Stimulated activated CD4-positive, alpha-beta T cell treated with anti-CD3 and anti-CD28 coated beads, TNF-alpha, amount 100 ng/mL, for 48 hours (primary cell): ENCODE measurements at regions not wholly inside any gene's neighbourhood (a gene's known extent, or its start where the extent isn't known, plus 50 kb on each side); places are given as distances from the start of the nearest gene placed in this dataset.

Experiments
- DNase-seq, 3 donors: peaks; one replicate each; pipeline ENCODE4 v3.0.0-alpha.2; 2020; ENCODE audit warnings: low read depth in 3 of 3

DNA sequence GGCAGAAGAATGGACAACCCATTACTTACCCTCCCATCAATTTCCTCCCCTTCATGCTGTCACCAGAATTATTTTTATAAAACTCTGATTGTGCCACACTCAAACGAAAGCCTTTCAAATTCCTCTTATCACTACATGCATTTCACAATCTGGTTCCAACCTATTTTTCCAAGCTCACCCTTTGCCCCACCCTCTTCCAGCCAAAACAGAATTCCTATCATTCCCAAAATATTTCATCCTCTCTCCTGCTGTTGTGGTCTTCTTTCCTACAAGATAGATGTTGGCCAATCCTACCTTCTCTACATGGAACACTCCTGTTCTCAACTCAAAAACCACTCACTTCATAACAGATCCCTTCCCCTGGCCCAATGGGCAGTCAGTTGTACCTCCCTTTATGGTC is 111.5 kb downstream of the ELAPOR2 start:
- no peak for DNase-seq

DNA sequence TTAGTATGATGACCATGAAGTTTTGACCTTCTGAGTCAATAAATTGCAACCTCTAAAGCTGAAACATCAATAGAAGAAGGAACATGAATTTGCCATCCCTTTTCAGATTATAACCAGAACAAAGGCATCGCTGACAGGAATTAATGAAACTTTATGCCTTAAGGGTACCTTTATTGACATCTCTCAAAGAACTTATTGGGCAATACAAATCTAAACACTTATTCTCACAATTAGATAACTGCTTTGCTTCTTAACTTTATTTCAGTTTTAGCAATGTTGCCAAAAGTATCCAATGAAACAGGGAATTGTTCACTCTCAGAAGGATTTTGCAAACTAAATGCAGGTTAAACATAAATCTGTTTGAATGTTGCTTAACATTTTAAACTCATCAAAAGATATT is 116.0 kb downstream of the ELAPOR2 start:
- DNase-seq = no peak

DNA sequence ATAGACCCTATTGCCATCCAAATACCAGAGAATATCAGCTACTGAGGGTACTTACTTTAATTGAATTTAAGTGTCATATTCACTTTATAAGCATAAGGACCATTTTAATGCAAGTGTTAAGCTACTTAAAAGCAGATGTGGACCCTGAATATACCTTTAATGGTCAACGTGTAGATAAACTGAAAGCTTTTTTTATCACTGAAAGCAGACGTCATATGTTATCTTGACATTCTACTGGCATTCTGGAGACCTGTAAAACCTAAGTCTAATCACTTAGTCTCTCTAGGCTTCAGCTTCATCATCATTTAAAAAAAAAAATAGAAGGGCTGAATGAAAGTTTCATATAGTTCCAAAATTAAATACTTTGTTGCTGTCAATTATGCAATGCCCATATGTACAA is 116.5 kb downstream of the ELAPOR2 start:
- no peak for DNase-seq

DNA sequence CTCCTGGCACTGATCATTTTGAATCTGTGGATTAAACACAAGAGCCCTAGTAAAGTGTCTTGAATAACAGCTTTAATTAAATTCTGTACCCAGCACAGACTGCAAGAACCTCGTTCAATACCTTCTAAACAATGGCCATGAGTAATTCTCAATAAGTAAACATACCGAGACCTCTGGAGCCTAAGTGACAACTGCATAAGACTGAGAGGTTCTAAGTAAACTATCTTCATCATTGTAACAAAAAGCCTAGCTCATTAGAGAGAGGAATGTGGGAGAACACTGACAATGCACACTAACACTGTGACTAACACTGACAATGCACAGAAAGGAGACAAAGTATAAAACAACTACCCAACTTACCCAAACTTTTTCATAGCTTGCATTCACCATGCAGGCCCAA is 117.4 kb downstream of the ELAPOR2 start:
- no peak for DNase-seq

DNA sequence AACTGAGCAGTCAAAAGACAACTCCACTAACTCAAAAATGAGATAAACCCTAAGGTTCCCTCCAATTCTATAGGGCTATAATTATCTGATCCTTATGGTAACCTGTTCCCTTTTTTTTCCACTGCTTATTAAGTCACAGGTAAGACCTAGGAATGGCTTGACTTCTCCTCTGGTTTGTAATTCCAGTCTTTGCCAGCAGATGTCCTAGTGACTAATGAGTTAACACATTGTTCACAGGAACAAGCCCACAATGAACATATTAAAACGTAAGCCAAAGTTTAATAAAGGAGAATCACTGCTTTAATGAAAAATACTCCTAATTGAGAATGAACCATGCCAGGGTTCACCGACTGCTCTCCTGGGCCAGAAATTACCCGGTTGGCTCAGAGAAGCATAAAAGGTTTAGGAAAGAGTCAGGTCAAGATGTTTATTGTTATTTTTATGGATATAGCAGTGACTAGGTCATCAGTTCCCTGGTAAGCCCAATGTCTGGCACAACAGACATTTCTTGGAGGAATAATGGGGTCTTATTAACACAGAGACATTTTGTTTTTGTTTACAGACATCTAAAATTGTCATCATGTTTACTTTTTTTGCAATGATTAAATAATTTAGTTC is 120.1 kb downstream of the ELAPOR2 start:
- peak in 2 of 3 donors; percentile 12 to 44 for DNase-seq

DNA sequence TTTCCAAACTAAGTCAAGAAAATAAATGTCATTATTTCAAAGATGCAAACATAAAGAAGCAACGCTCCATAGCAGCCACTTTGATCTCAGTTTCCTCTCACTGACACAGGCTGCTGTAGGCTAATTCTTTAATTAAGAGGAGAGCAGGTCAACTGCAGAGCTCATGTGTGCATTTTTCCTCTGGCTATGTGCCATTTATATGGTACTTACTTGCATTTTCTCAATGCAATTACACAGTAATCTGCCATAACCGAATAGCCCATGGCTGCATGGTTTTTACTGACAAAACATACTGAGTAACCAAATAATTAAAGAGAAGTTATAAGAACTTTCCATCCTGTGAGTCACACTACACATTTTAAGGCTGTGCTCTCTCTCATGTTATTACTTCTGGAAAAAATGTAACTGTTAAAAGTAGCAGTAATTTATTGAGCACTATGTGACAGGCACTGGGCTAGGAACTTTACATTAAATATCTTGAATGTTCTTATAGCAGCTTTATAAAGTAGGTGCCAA is 122.0 kb downstream of the ELAPOR2 start:
- no peak for DNase-seq

DNA sequence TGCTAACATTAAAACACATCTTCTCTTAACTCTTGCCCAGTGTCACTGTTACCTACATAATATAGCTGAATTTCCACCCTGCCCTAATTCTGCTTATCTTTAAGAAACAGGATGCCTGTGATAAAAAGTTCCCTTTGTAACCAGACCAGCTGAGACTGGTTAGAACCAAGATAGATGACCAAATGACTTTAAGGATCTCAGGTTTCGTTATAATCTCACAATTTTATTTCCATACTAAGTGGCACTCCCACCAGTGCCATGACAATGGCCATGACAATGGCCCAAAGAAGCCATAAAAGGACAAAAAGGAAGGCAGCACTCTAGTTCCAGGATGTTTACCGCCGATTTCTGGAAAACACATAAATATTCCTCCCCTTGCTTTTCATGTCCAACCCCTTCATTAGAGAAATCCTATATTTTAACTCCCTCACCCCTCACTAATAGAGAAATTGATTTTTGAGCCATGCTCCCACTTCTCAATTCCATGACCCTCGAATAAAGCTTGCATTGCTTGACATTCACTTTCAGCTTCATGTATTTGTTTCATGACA is 126.1 kb downstream of the ELAPOR2 start:
- DNase-seq = no peak

DNA sequence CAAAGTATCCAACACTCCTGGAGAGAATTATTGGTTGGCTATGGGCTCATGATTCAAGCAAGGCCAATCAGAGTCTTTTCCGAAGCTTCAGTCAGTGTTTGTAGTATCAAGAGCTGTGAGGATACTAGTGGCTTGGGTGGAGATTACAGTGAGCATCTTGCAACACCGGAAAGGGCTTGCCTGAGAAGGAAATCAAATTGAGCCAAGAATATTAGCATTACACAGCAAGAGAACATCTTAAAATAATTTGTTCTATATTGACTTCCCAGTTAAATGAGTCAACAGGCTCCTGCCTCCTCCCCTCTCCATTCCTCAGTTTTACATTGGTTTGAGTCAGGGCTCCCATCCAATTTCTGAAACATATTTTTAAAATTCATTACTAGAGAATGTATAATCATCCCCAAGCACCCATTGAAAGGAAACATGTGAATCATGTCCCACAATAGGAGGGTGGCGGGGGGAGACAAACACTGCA is 127.4 kb downstream of the ELAPOR2 start:
- DNase-seq = no peak

DNA sequence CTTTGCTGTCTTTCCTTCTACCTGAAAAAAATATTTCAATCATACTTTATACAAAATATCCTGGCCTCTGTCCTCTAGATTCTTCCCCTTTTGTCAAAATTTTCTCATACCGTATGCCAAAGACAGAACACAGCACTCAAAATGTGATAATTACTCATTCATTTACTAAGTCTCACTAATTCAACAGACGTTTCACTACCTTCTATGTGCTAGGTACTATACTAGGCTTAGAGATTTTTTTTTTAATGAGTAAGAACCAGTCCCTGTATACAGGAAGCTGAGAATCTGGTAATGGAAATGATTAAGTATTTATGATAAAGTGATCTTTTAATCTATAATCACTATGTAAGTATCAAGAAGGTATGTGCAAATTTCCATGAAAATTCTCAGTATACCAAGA is 128.0 kb downstream of the ELAPOR2 start:
- DNase-seq = no peak

DNA sequence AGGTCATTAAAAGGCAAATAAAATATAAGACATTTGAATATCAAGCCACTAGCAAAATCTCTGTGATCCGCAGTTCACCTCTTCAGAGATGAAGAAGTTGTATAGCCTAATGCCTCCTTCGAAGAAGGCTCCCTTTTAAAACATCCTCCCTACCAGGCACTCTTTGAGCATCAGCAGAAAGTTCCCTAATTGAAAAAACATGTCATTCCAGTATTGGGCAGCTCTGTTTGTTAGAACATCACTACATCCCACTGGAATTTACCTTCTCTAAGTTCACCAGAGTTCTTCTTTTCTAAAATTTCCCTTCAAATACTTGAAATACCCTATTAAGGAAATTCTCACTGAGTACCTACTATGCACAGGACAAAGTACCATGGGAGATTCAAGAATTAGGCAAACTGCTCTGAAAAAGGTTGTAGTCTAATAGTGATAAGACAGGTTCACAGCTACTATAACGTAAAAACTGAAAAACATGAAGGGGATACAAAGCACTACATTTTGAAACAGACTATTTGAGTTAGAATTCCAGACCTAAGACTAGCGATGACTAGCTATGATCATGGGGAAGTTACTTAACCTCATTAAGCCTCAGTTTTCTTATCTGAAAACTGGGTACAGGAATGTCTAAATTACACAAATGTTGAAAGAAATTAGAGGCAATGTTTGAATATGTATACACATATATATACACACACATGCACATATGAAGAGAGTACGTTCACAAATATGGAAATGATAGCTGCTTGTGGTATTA is 128.7 kb downstream of the ELAPOR2 start:
- DNase-seq = no peak

DNA sequence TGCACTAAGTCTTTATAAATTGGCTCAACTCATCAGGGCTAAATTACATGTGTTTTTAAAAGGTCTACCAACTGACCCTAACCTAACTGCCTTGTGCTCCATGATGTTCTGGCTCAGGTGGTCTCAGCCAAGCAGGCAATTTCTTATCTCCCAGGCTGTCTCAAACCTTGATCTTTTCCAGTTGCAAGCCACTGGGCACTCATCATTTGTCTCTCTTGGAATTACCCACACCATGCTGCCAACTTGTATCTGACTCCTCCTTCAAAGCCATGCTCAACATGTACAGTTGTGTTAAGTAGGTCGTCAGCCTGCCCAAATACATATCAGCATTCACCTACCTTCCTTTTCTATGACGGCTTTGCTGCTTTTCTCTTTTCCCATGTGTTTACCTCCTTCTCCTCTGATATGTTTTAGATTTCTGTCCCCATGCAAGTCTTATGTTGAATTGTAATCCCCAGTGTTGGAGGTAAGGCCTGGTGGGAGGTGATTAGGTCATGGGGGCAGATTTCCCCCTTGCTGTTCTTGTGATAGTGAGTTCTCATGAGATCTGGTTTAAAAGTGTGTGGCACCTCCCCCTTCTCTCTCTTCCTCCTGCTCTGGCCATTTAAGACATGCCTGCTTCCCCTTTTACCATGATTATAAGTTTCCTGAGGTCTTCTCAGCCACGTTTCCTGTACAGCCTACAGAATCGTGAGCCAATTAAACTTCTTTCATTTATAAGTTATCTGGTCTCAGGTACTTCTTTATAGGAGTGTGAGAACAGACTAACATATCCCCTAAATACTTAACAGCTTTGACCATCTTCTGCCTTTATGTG is 130.0 kb downstream of the ELAPOR2 start:
- DNase-seq = no peak

DNA sequence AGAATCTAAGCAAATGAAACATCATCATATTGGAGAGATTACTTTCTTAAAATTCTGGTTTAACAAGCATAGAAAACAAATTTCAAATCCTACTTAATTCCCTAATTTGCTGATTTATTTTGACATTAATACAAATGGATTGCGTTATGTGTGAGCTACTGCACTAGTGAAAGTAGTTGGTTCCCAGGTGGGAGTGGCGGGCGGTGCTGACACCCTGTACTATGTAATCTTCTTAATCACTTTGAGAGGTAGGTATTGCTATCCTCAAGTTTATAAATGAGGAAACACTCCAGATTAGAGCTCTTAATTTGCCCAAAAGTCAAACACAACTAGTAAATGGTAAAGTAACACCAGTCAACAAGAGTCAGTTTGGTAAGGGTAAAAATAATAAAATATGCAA is 131.1 kb downstream of the ELAPOR2 start:
- no peak for DNase-seq

DNA sequence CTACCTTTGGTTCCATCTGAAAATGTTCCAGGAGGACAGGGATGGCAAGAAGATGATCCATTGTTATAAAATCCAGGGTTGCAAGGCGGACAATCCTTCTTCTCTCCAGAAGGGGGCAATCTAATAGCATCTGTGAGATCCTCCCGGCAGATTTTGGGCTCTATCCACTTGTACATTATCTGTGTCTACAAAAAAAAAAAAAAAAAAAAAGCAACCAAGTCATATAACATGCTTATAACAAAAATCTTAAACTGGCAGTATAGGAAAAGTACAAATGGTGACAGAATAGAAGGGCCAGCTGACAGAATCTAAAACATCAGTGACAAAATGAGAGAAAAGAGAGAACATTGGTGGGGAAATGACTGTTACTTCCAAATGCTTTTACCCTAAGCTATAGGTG is 132.7 kb downstream of the ELAPOR2 start:
- DNase-seq = peak in 1 of 3 donors; percentile 13

DNA sequence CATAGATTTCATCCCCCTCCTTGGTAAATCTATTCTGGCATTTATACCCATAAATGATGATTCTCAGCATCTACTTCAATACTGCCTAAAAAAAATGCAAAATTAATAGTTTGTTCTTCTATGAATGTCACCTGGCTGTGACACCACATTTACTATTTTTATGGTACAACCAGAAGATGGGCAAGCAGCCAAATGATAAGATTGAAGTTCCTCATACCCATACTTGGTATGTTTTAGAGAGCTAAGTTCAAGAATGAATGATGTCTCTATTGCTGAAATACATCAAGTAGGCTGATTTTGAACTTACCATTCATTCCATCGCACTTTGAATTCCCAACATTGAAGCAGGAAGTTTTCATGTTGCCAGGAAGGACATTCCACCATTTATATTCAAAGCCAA is 134.2 kb downstream of the ELAPOR2 start:
- no peak for DNase-seq

DNA sequence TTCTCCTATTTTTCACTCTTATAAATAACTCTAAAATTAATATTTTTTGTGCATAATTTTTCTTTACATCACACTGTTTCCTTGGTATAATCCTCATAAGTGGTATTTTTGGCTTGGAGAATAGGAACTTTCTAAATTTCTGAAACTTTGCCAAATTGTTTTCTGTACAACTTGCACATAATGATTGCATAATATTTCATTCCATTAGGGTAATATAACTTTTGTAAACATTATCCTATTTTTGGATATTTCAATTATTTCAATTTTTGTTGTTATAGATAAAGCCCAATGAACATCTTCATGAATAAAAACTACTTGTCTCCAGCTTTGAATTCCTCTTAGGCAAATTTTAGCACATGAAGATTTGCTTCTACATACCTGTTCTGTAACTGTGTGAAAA is 135.9 kb downstream of the ELAPOR2 start:
- no peak for DNase-seq

DNA sequence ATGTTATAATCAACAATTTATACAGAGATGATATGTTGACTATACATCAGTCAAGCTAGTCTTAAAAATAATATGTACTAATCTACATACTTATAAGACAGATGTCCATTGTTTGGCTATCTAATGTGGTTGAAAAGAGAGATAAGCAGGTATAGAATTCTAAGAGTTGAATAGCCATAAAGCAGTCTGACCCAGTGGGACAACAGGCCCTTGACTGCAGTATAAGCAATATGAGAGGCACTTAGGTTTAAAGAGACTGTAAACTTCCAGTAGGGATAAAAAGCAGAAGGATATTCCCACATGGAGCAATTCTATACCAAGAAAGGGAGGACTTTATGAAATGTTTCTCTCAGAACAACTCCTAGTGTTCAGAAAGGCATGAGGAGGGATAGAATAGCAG is 139.3 kb downstream of the ELAPOR2 start:
- DNase-seq = no peak

DNA sequence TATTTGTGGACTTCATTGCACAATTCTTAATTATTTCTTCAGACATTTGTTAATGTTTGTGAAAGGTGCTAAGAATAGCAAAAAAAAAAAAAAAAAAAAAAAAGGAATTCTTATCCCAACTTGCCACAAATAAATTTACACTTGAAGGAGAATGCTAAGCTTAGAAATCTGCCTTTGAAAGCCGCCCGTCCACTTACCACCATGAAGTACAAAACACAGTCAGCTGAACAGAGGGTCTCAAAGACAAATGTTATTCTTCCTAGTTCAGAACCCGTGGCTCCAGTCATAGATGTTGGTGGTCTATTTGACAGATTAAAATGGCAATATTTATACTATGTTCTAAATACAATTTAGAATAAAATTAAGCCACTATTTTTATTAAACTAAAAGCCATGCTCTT is 141.2 kb downstream of the ELAPOR2 start:
- DNase-seq = no peak

DNA sequence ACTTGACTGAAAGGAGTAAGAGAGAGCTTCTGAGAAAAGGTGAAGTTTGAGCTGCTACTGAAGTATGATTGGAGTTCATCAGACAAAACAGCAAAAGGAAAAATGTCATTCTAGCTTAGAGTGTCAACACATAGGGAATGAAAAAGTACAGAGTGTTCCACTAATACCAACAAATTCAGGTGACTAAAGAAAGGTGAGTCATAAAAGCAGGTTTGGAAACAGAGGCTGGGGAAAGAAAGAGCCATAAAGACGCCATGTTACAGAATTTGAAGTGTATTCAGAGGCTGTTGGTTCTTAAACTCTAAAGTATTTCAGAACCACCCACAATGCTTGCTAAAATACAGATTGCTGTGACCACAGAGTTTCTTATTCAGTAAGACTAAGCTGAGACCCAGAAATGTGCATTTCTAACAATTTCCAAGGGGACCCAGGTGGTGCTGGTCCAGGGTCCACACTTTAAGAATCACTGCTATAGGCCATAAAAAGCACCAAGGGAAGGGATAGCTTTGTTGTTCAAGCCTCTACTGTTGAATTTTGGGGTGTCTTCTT is 143.1 kb downstream of the ELAPOR2 start:
- no peak for DNase-seq

DNA sequence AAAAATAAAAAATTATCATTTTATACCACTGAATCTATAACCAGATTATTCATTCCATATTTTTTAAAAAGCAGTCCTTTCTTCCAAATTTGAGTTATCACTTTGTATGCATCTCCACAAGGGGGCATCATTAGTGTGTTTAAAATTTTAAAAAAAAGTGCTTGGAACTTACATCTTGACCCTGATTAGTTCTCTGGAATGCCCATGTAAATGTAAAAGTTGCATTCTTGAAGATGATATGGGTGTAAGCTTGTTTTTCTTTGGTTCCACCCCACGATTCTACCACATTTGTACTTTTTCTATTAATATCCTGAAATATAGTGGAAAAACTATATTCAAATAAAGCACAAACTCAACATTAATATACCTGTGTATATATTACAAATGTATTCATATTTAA is 144.9 kb downstream of the ELAPOR2 start:
- no peak for DNase-seq
